PC-9 (cell line): ENCODE measurements at regions not wholly inside any gene's neighbourhood (a gene's known extent, or its start where the extent isn't known, plus 50 kb on each side); places are given as distances from the start of the nearest gene placed in this dataset.

Source experiments
- BruUV-seq: library from RNA; stranded (reverse); fragments of 400-500 nt; replicated peaks from 2 replicates; lab custom pipeline; 2021; lab: Mats Ljungman, UMichigan
- CTCF ChIA-PET: fragments of 300-600 bp; sonication (Branson Sonifier 250); formaldehyde crosslinking; loops from one replicate; lab custom pipeline; 2022; ENCODE audit warnings: antibody characterized with exemption; lab: Charles Lee
- POLR2A ChIA-PET: fragments of 300-600 bp; sonication (Branson Sonifier 250); formaldehyde crosslinking; loops from one replicate; lab custom pipeline; 2022; ENCODE audit warnings: antibody characterized with exemption; ENCODE audit not compliant: unreplicated experiment; lab: Charles Lee
- DNase-seq, 2 experiments: peaks; one replicate each; pipeline versions ENCODE4 v3.0.0 to v3.0.0-alpha.2; 2015 to 2022; ENCODE audit warnings: mixed read lengths in 1 of 2
- H2AFZ ChIP-seq: fragments of 200-600 bp; sonication (generic); 2 replicates; pipeline ENCODE4 v1.8.1; 2017; ENCODE audit warnings: antibody characterized with exemption
- H3F3A ChIP-seq: fragments of 200-600 bp; sonication (generic); 2 replicates; pipeline ENCODE4 v1.8.1; 2017; ENCODE audit warnings: antibody characterized with exemption, mild to moderate bottlenecking, low read depth; ENCODE audit not compliant: insufficient read depth
- H3K27ac ChIP-seq: fragments of 200-600 bp; sonication (generic); 2 replicates; pipeline ENCODE4 v1.6.1; 2016; ENCODE audit warnings: mixed run types
- H3K27me3 ChIP-seq: fragments of 200-600 bp; sonication (generic); 2 replicates; pipeline ENCODE4 v1.6.1; 2016; ENCODE audit warnings: low read depth, mixed run types; ENCODE audit not compliant: insufficient read depth
- H3K36me3 ChIP-seq: fragments of 200-600 bp; sonication (generic); 2 replicates; pipeline ENCODE4 v1.6.1; 2016; ENCODE audit warnings: low read depth, mixed run types
- H3K4me1 ChIP-seq: fragments of 200-600 bp; sonication (generic); replicated peaks from 2 replicates; pipeline ENCODE4 v1.6.1; 2016; ENCODE audit warnings: mixed run types; ENCODE audit not compliant: insufficient read depth
- H3K4me2 ChIP-seq: fragments of 200-600 bp; sonication (generic); 2 replicates; pipeline ENCODE4 v1.6.1; 2017; ENCODE audit warnings: mixed run types
- H3K4me3 ChIP-seq: fragments of 200-600 bp; sonication (generic); 2 replicates; pipeline ENCODE4 v1.6.1; 2016; ENCODE audit warnings: mixed run types
- H3K79me2 ChIP-seq: fragments of 200-600 bp; sonication (generic); 2 replicates; pipeline ENCODE4 v1.6.1; 2017; ENCODE audit warnings: low read depth, mixed run types
- H3K9me2 ChIP-seq: fragments of 200-600 bp; sonication (generic); 2 replicates; pipeline ENCODE4 v1.8.1; 2017; ENCODE audit warnings: mild to moderate bottlenecking; ENCODE audit not compliant: insufficient read depth
- H3K9me3 ChIP-seq: fragments of 200-600 bp; sonication (generic); 2 replicates; pipeline ENCODE4 v1.8.1; 2016; ENCODE audit warnings: low read depth; ENCODE audit not compliant: insufficient read depth
- H4K20me1 ChIP-seq: fragments of 200-600 bp; sonication (generic); 2 replicates; pipeline ENCODE4 v1.8.1; 2017; ENCODE audit not compliant: insufficient read depth
- CTCF ChIP-seq: fragments of 200-600 bp; sonication (generic); conservative IDR thresholded peaks from 2 replicates; pipeline ENCODE4 v1.6.1; 2017; ENCODE audit warnings: mixed run types, antibody characterized with exemption, mild to moderate bottlenecking, moderate library complexity
- EZH2 ChIP-seq: fragments of 200-600 bp; sonication (generic); IDR thresholded peaks from 2 replicates; pipeline ENCODE4 v1.8.0; 2017; ENCODE audit warnings: antibody characterized with exemption, low read depth
- intact Hi-C: fragments of 100-400 bp; cut with micrococcal nuclease; formaldehyde crosslinking; loops from one replicate; pipeline ENCODE4 v1.10.0; 2022; ENCODE audit not compliant: unreplicated experiment

GRCh38 chr10:3538656-3539531 lies 246.1 kb downstream of the KLF6 start:
- H3K4me2 ChIP-seq: no peak overlapping the region
- H3K27ac ChIP-seq: no peak overlapping the region
- intact Hi-C loops: loop anchor here (1.0 kb wide), 1 partner anchor 84 kb away; no protein-coding TSS in a partner anchor
- no peaks in the 10 kb centered on the region for H3K79me2 ChIP-seq
- H3K4me3 ChIP-seq: no peak overlapping the region
- BruUV-seq: TSS peak; percentile 36
- CTCF ChIA-PET: no interaction called here
- no peak for TF ChIP-seq CTCF
- TF ChIP-seq EZH2: no peak
- H3K4me1 ChIP-seq: peaks cover 17% of the 10 kb centered on the region
- no peaks in the 10 kb centered on the region for H4K20me1 ChIP-seq
- H3K9me3 ChIP-seq: no peaks in the 10 kb centered on the region
- H3F3A ChIP-seq: no peaks in the 10 kb centered on the region
- no peaks in the 10 kb centered on the region for H3K27me3 ChIP-seq
- H2AFZ ChIP-seq: no peak overlapping the region
- POLR2A ChIA-PET: interaction anchor here (0.6 kb wide), 3 partner anchors 52 to 312 kb away, joined by 4 to 7 read pairs (median 5); no protein-coding TSS in a partner anchor
- H3K36me3 ChIP-seq: no peaks in the 10 kb centered on the region
- no peaks in the 10 kb centered on the region for H3K9me2 ChIP-seq
- peak; percentile 43 to 60 for DNase-seq

GRCh38 chr10:3538291-3538655 lies 246.7 kb downstream of the KLF6 start:
- CTCF ChIA-PET: interaction anchor here (0.6 kb wide), 1 partner anchor 13 kb away, joined by 3 read pairs; no protein-coding TSS in a partner anchor
- no peaks in the 10 kb centered on the region for H3K9me2 ChIP-seq
- no peaks in the 10 kb centered on the region for H3K36me3 ChIP-seq
- H3K27ac ChIP-seq: no peak overlapping the region
- intact Hi-C loops: no loop called here
- no peak overlapping the region for H2AFZ ChIP-seq
- peaks cover 23% of the 10 kb centered on the region for H3K4me1 ChIP-seq
- no peaks in the 10 kb centered on the region for H3K27me3 ChIP-seq
- no TSS peak for BruUV-seq
- DNase-seq: no peak
- H3K9me3 ChIP-seq: no peaks in the 10 kb centered on the region
- no peak overlapping the region for H3K4me2 ChIP-seq
- no peaks in the 10 kb centered on the region for H4K20me1 ChIP-seq
- no peak overlapping the region for H3K4me3 ChIP-seq
- H3K79me2 ChIP-seq: no peaks in the 10 kb centered on the region
- TF ChIP-seq EZH2 (no peak), CTCF (no peak)
- H3F3A ChIP-seq: peaks cover under 1% of the 10 kb centered on the region
- POLR2A ChIA-PET: no interaction called here

- H3F3A ChIP-seq: peaks cover 8% of the 10 kb centered on the region
- intact Hi-C loops: no loop called here
- no peak overlapping the region for H3K27ac ChIP-seq
- peaks cover 28% of the 10 kb centered on the region for H3K4me1 ChIP-seq
- H2AFZ ChIP-seq: no peak overlapping the region
- CTCF ChIA-PET: no interaction called here
- no peak overlapping the region for H3K4me2 ChIP-seq
- H3K79me2 ChIP-seq: no peaks in the 10 kb centered on the region
- POLR2A ChIA-PET: no interaction called here
- TF ChIP-seq EZH2 (no peak), CTCF (no peak)
- H3K4me3 ChIP-seq: no peak overlapping the region
- no TSS peak for BruUV-seq
- no peak for DNase-seq
- no peaks in the 10 kb centered on the region for H3K9me2 ChIP-seq
- no peaks in the 10 kb centered on the region for H3K36me3 ChIP-seq
- H3K27me3 ChIP-seq: no peaks in the 10 kb centered on the region
- no peaks in the 10 kb centered on the region for H3K9me3 ChIP-seq
- no peaks in the 10 kb centered on the region for H4K20me1 ChIP-seq
Measured at GRCh38 chr10:3537518-3537917, 247.5 kb downstream of the KLF6 start.
